Trophoblast cell (in vitro differentiated cells and primary cell): ENCODE measurements at regions not wholly inside any gene's neighbourhood (a gene's known extent, or its start where the extent isn't known, plus 50 kb on each side); places are given as distances from the start of the nearest gene placed in this dataset.
"Not testable (repeated sequence)": the region's sequence is repeated elsewhere in the genome, so short reads cannot be mapped to it uniquely, and the experiment has no call there.

Experiments used
- DNase-seq, 2 donors: peaks; one replicate each; pipeline ENCODE4 v3.0.0-alpha.2; 2016
- H2AFZ ChIP-seq: 2 replicates; pipeline ENCODE4 v1.6.1; 2013; ENCODE audit warnings: low read length, moderate library complexity, mild to moderate bottlenecking; ENCODE audit not compliant: insufficient read depth, poor library complexity
- H2AK5ac ChIP-seq: 2 replicates; pipeline ENCODE4 v1.6.1; 2013; ENCODE audit warnings: mild to moderate bottlenecking, low read length
- H2BK120ac ChIP-seq: 2 replicates; pipeline ENCODE4 v1.6.1; 2013; ENCODE audit warnings: low read length, mild to moderate bottlenecking, moderate library complexity; ENCODE audit not compliant: insufficient read depth, poor library complexity
- H2BK12ac ChIP-seq: 2 replicates; pipeline ENCODE4 v1.6.1; 2013; ENCODE audit warnings: mild to moderate bottlenecking, low read length, moderate library complexity
- H2BK5ac ChIP-seq: 2 replicates; pipeline ENCODE4 v1.6.1; 2013; ENCODE audit warnings: low read length, low read depth, moderate library complexity, mild to moderate bottlenecking; ENCODE audit not compliant: poor library complexity
- H3K14ac ChIP-seq: 2 replicates; pipeline ENCODE4 v1.6.1; 2013; ENCODE audit warnings: mild to moderate bottlenecking, low read length
- H3K18ac ChIP-seq: 2 replicates; pipeline ENCODE4 v1.6.1; 2013; ENCODE audit warnings: mild to moderate bottlenecking, low read length
- H3K23ac ChIP-seq: 2 replicates; pipeline ENCODE4 v1.6.1; 2013; ENCODE audit warnings: low read length
- H3K27ac ChIP-seq: 2 replicates; pipeline ENCODE4 v1.5.1; 2013; ENCODE audit warnings: low read depth, mild to moderate bottlenecking, inconsistent platforms, low read length, moderate library complexity
- H3K27me3 ChIP-seq: 2 replicates; pipeline ENCODE4 v1.6.1; 2013; ENCODE audit warnings: inconsistent platforms, mild to moderate bottlenecking, low read length, moderate library complexity; ENCODE audit not compliant: insufficient read depth
- H3K36me3 ChIP-seq, 2 experiments: 1 replicate in 1 of 2; 2 replicates in 1 of 2; pipeline ENCODE4 v1.6.1; 2013; ENCODE audit warnings: low read length in 2 of 2, mild to moderate bottlenecking in 2 of 2, moderate library complexity in 1 of 2; ENCODE audit not compliant: insufficient read depth in 2 of 2, control insufficient read depth in 1 of 2
- H3K4ac ChIP-seq: 2 replicates; pipeline ENCODE4 v1.6.1; 2013; ENCODE audit warnings: low read depth, mild to moderate bottlenecking, low read length, moderate library complexity
- H3K4me1 ChIP-seq, 2 experiments: 1 replicate in 1 of 2; 2 replicates in 1 of 2; pipeline ENCODE4 v1.6.1; 2013; ENCODE audit warnings: low read length in 2 of 2, mild to moderate bottlenecking in 2 of 2, moderate library complexity in 1 of 2; ENCODE audit not compliant: insufficient read depth in 2 of 2, control insufficient read depth in 1 of 2
- H3K4me2 ChIP-seq: 2 replicates; pipeline ENCODE4 v1.6.1; 2013; ENCODE audit warnings: inconsistent platforms, mild to moderate bottlenecking, low read length, moderate library complexity
- H3K4me3 ChIP-seq: 2 replicates; pipeline ENCODE4 v1.5.1; 2013; ENCODE audit warnings: mild to moderate bottlenecking, low read depth, low read length, inconsistent platforms
- H3K79me1 ChIP-seq: one replicate; pipeline ENCODE4 v1.6.1; 2013; ENCODE audit warnings: low read length
- H3K79me2 ChIP-seq: 2 replicates; pipeline ENCODE4 v1.6.1; 2013; ENCODE audit warnings: low read length, mild to moderate bottlenecking; ENCODE audit not compliant: control insufficient read depth, insufficient read depth, poor library complexity
- H3K9ac ChIP-seq: 2 replicates; pipeline ENCODE4 v1.6.1; 2013; ENCODE audit warnings: mild to moderate bottlenecking, low read length
- H3K9me3 ChIP-seq: 2 replicates; pipeline ENCODE4 v1.6.1; 2013; ENCODE audit warnings: low read depth, mild to moderate bottlenecking, control low read depth, inconsistent platforms, low read length; ENCODE audit not compliant: insufficient read depth
- H4K12ac ChIP-seq: 2 replicates; pipeline ENCODE4 v1.6.1; 2013; ENCODE audit warnings: low read depth, mild to moderate bottlenecking, low read length, moderate library complexity
- H4K8ac ChIP-seq: 2 replicates; pipeline ENCODE4 v1.6.1; 2013; ENCODE audit warnings: low read depth, mild to moderate bottlenecking, low read length, moderate library complexity
- H4K91ac ChIP-seq: one replicate; pipeline ENCODE4 v1.6.1; 2013; ENCODE audit warnings: low read depth, mild to moderate bottlenecking, low read length, moderate library complexity
- WGBS: extraction: QIAGEN DNeasy Blood & Tissue Kit; methylation state at CpG from one replicate; pipeline ENCODE4 v1.1.7; 2013; ENCODE audit warnings: missing lambda C conversion rate; ENCODE audit not compliant: insufficient read length, insufficient coverage; ENCODE audit errors: extremely low coverage; 5-methylcytosine and 5-hydroxymethylcytosine counted together

DNA sequence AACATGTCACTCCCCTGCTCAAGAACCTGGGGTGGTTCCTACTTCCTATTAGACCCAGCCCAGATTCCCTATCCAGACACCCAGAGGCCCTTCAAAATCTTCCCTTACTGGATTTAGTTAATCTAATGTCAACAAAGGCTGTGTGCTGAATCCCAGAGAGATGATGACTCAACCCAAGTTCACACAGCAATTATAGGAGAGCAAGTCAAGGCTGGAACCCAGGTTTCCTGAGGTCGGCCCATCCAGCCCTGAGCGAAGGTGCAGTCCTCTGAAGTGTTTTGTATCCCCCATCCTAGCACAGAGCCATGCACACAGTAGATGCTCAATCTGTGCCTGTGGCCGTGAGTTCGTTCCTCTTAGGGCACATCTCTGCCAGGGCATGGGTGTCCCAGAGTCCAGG lies 452.1 kb downstream of the GOLGA6L6 start:
- H3K27me3 ChIP-seq, H3K14ac ChIP-seq, H2BK5ac ChIP-seq, H3K4me3 ChIP-seq, H4K8ac ChIP-seq, H3K79me2 ChIP-seq, H3K4me2 ChIP-seq, H2AK5ac ChIP-seq, H3K27ac ChIP-seq, H3K18ac ChIP-seq, H3K79me1 ChIP-seq, H4K91ac ChIP-seq, DNase-seq, H3K4ac ChIP-seq, H4K12ac ChIP-seq, H3K23ac ChIP-seq, H3K9ac ChIP-seq, H3K9me3 ChIP-seq, H2BK12ac ChIP-seq, H3K4me1 ChIP-seq, H3K36me3 ChIP-seq, H2AFZ ChIP-seq, H2BK120ac ChIP-seq: not testable (repeated sequence)
- WGBS, result no CpG with 5 or more reads among the region's 4 CpGs

DNA sequence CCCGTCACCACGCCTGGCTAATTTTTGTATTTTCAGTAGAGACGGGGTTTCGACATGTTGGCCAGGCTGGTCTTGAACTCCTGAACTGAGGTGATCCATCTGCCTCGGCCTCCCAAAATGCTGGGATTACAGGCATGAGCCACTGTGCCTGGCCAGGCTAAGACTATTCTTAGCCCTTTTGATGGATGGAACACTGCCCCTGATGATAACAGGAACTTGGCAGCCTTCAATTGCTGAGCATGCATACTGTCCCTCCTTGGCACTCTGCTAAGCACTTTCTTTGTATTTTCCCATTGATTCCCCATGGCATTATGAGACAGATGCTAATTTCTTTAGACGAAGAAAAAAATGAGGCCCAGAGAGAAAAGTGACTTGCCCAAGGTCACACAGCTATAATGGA lies 457.6 kb downstream of the GOLGA6L6 start:
- not testable (repeated sequence) for H2BK12ac ChIP-seq, H3K27ac ChIP-seq, H3K14ac ChIP-seq, H3K4me3 ChIP-seq, H3K4ac ChIP-seq, H3K79me1 ChIP-seq, H2AFZ ChIP-seq, H3K23ac ChIP-seq, H2BK120ac ChIP-seq, H3K9me3 ChIP-seq, DNase-seq, H3K4me1 ChIP-seq, H4K12ac ChIP-seq, H3K36me3 ChIP-seq, H2BK5ac ChIP-seq, H4K8ac ChIP-seq, H3K27me3 ChIP-seq, H3K18ac ChIP-seq, H4K91ac ChIP-seq, H3K9ac ChIP-seq, H3K4me2 ChIP-seq, H2AK5ac ChIP-seq, H3K79me2 ChIP-seq
- no CpG with 5 or more reads among the region's 6 CpGs for WGBS

DNA sequence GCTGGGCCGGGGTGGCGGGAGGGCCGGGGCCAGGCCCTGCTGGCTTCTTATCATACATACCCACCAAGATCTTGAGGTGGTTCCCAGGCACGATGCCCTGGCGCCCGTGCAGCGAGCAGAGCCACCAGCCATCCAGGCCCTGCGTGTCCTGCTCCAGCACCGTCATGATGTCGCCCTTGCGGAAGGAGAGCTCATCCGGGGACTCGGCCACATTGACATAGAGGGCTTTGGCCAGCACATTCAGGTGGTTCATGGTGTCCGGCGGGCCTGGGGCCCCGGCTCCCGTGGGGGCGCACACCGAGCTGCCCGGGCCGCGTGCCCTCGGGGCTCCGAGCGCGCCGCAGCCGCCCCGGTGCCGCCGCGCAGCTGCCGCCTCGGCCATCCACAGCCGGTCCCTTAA lies 467.5 kb downstream of the GOLGA6L6 start:
- not testable (repeated sequence) for H2BK5ac ChIP-seq, H3K18ac ChIP-seq, H3K4ac ChIP-seq, H3K9ac ChIP-seq, DNase-seq, H3K79me2 ChIP-seq, H2BK12ac ChIP-seq, H3K27me3 ChIP-seq, H4K12ac ChIP-seq, H2AFZ ChIP-seq, H3K9me3 ChIP-seq, H3K4me3 ChIP-seq, H4K8ac ChIP-seq, H3K36me3 ChIP-seq, H3K14ac ChIP-seq, H3K4me1 ChIP-seq, H3K4me2 ChIP-seq, H4K91ac ChIP-seq, H3K79me1 ChIP-seq, H2BK120ac ChIP-seq, H2AK5ac ChIP-seq, H3K27ac ChIP-seq, H3K23ac ChIP-seq
- WGBS, result no CpG with 5 or more reads among the region's 35 CpGs

DNA sequence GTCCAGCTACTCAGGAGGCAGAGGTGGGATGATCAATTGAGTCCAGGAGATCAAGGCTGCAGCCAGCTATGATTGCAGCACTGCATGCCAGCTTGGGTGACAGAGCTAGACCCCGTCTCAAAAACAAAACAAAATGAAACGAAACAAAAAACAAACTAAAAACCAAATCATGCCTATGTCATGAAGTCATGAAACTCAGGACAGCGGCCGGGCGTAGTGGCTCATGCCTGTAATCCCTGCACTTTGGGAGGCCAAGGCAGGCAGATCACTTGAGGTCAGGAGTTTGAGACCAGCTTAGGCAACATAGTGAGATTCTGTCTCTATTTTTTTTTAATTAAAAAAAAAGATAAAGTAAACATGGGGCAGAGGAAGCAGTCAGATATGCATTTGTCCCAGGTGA lies 472.6 kb downstream of the GOLGA6L6 start:
- H3K27me3 ChIP-seq, H4K12ac ChIP-seq, H3K9me3 ChIP-seq, H3K4me1 ChIP-seq, H2BK120ac ChIP-seq, H3K4me3 ChIP-seq, H2BK12ac ChIP-seq, DNase-seq, H3K18ac ChIP-seq, H3K4ac ChIP-seq, H3K79me2 ChIP-seq, H3K79me1 ChIP-seq, H3K23ac ChIP-seq, H3K9ac ChIP-seq, H4K8ac ChIP-seq, H3K14ac ChIP-seq, H2BK5ac ChIP-seq, H4K91ac ChIP-seq, H2AK5ac ChIP-seq, H3K4me2 ChIP-seq, H3K27ac ChIP-seq, H2AFZ ChIP-seq, H3K36me3 ChIP-seq: not testable (repeated sequence)
- no CpG with 5 or more reads among the region's 5 CpGs for WGBS
